Upper lobe of left lung (tissue), 4 donors: ENCODE measurements at regions not wholly inside any gene's neighbourhood (a gene's known extent, or its start where the extent isn't known, plus 50 kb on each side); places are given as distances from the start of the nearest gene placed in this dataset.

Experiments
- CTCF ChIP-seq, 6 experiments: fragments of 450-650 bp in 4 of 6; fragments of 200-600 bp in 2 of 6; sonication (generic) in 2 of 6; IDR thresholded peaks; one replicate each; pipeline ENCODE4 v1.5.1; 2016 to 2019; ENCODE audit warnings: antibody characterized with exemption in 6 of 6
- POLR2A ChIP-seq, 4 donors: fragments of 450-650 bp; IDR thresholded peaks; one replicate each; pipeline ENCODE4 v1.5.1; 2016 to 2017; ENCODE audit warnings: antibody characterized with exemption in 4 of 4, mild to moderate bottlenecking in 2 of 4
- POLR2AphosphoS5 ChIP-seq, 2 donors: sonication (generic); formaldehyde crosslinking; IDR thresholded peaks; one replicate each; pipeline ENCODE4 v1.5.1; 2017; ENCODE audit warnings: antibody characterized with exemption in 2 of 2

GRCh38 chr20:48456366-48457192 is 371.2 kb downstream of the PREX1 start:
- no peak for TF ChIP-seq POLR2AphosphoS5 (IDR thresholded peaks at IDR 0.05)
- no peak for TF ChIP-seq POLR2A (IDR thresholded peaks at IDR 0.05)
- TF ChIP-seq CTCF (IDR thresholded peaks at IDR 0.05), result no peak
